OCI-M1 (cell line): ENCODE measurements at regions not wholly inside any gene's neighbourhood (a gene's known extent, or its start where the extent isn't known, plus 50 kb on each side); places are given as distances from the start of the nearest gene placed in this dataset.
"Not testable (repeated sequence)": the region's sequence is repeated elsewhere in the genome, so short reads cannot be mapped to it uniquely, and the experiment has no call there.

ENCODE experiments used
- DNase-seq: peaks from one replicate; lab custom pipeline; 2025; lab: John Stamatoyannopoulos, UW

- DNase-seq, result no peak
These were observed 135.5 kb upstream of the MYT1L start for GRCh38 chr2:2466534-2466933.

GRCh38 chr2:2464643-2465042 lies 133.6 kb upstream of the MYT1L start:
- no peak for DNase-seq

- no peak for DNase-seq
These were observed 133.0 kb upstream of the MYT1L start for GRCh38 chr2:2464094-2464493.

GRCh38 chr2:2456721-2457120 lies 125.6 kb upstream of the MYT1L start:
- DNase-seq, result no peak

GRCh38 chr2:2455151-2455550 lies 124.1 kb upstream of the MYT1L start:
- DNase-seq, result no peak

- no peak for DNase-seq
These were observed 121.9 kb upstream of the MYT1L start for GRCh38 chr2:2452961-2453360.

- DNase-seq, result not testable (repeated sequence)
These were observed 120.2 kb upstream of the MYT1L start for GRCh38 chr2:2451275-2451674.

GRCh38 chr2:2448178-2448577 lies 117.1 kb upstream of the MYT1L start:
- no peak for DNase-seq

GRCh38 chr2:2422621-2423020 lies 91.5 kb upstream of the MYT1L start:
- no peak for DNase-seq

GRCh38 chr2:2413525-2413924 lies 82.5 kb upstream of the MYT1L start:
- DNase-seq, result no peak

GRCh38 chr2:2410987-2411386 lies 79.9 kb upstream of the MYT1L start:
- no peak for DNase-seq

GRCh38 chr2:2409481-2409880 lies 78.4 kb upstream of the MYT1L start:
- no peak for DNase-seq

- no peak for DNase-seq
These were observed 74.7 kb upstream of the MYT1L start for GRCh38 chr2:2405780-2406179.

GRCh38 chr2:2400286-2401038 lies 69.4 kb upstream of the MYT1L start:
- no peak for DNase-seq

GRCh38 chr2:2399396-2399795 lies 68.3 kb upstream of the MYT1L start:
- DNase-seq, result no peak

GRCh38 chr2:2392332-2392731 lies 61.3 kb upstream of the MYT1L start:
- DNase-seq, result no peak

GRCh38 chr2:2389215-2389614 lies 58.1 kb upstream of the MYT1L start:
- DNase-seq, result no peak
